ELR (cell line): ENCODE measurements at regions not wholly inside any gene's neighbourhood (a gene's known extent, or its start where the extent isn't known, plus 50 kb on each side); places are given as distances from the start of the nearest gene placed in this dataset.

Experiments
- DNase-seq: peaks from one replicate; pipeline ENCODE4 v3.0.0-alpha.2; 2015; ENCODE audit warnings: low read depth

GRCh38 chr18:41042866-41043265 lies 912.2 kb upstream of the PIK3C3 start:
- no peak for DNase-seq

- DNase-seq, result no peak
Observed at GRCh38 chr18:41038071-41038470, 917.0 kb upstream of the PIK3C3 start.

- no peak for DNase-seq
Observed at GRCh38 chr18:41036346-41036745, 918.7 kb upstream of the PIK3C3 start.

- DNase-seq, result no peak
Observed at GRCh38 chr18:41034413-41034812, 920.6 kb upstream of the PIK3C3 start.

GRCh38 chr18:41025666-41026065 lies 929.4 kb upstream of the PIK3C3 start:
- DNase-seq, result no peak

GRCh38 chr18:41024792-41025191 lies 930.2 kb upstream of the PIK3C3 start:
- DNase-seq, result no peak

- no peak for DNase-seq
Observed at GRCh38 chr18:41022484-41022883, 932.5 kb upstream of the PIK3C3 start.

GRCh38 chr18:41021089-41021488 lies 933.9 kb upstream of the PIK3C3 start:
- DNase-seq, result no peak

- DNase-seq, result no peak
Observed at GRCh38 chr18:41012194-41012593, 942.8 kb upstream of the PIK3C3 start.

GRCh38 chr18:41009926-41010325 lies 945.1 kb upstream of the PIK3C3 start:
- DNase-seq, result no peak

- DNase-seq, result peak; percentile 2
Observed at GRCh38 chr18:41004324-41004723, 950.7 kb upstream of the PIK3C3 start.

GRCh38 chr18:40995529-40995928 lies 959.5 kb upstream of the PIK3C3 start:
- no peak for DNase-seq

- DNase-seq, result no peak
Observed at GRCh38 chr18:40993363-40993762, 961.7 kb upstream of the PIK3C3 start.

- no peak for DNase-seq
Observed at GRCh38 chr18:40987581-40987980, 967.5 kb upstream of the PIK3C3 start.

- DNase-seq, result no peak
Observed at GRCh38 chr18:40985436-40985835, 969.6 kb upstream of the PIK3C3 start.

GRCh38 chr18:40984856-40985255 lies 970.2 kb upstream of the PIK3C3 start:
- DNase-seq, result peak; percentile 46

GRCh38 chr18:40983835-40984234 lies 971.2 kb upstream of the PIK3C3 start:
- DNase-seq, result no peak

- DNase-seq, result peak; percentile 1
Observed at GRCh38 chr18:40980171-40980570, 974.9 kb upstream of the PIK3C3 start.

- DNase-seq, result no peak
Observed at GRCh38 chr18:40976050-40976449, 979.0 kb upstream of the PIK3C3 start.

GRCh38 chr18:40974448-40974847 lies 980.6 kb upstream of the PIK3C3 start:
- DNase-seq, result no peak

GRCh38 chr18:40962784-40963183 lies 992.2 kb upstream of the PIK3C3 start:
- peak; percentile 58 for DNase-seq

GRCh38 chr18:40957533-40958070 lies 997.4 kb upstream of the PIK3C3 start:
- no peak for DNase-seq

GRCh38 chr18:40956213-40956612 lies 998.8 kb upstream of the PIK3C3 start:
- no peak for DNase-seq

- DNase-seq, result no peak
Observed at GRCh38 chr18:40955351-40955750, 999.7 kb upstream of the PIK3C3 start.
